Medulla oblongata (tissue), 1 donor: ENCODE measurements at regions not wholly inside any gene's neighbourhood (a gene's known extent, or its start where the extent isn't known, plus 50 kb on each side); places are given as distances from the start of the nearest gene placed in this dataset.
"Not testable (repeated sequence)": the region's sequence is repeated elsewhere in the genome, so short reads cannot be mapped to it uniquely, and the experiment has no call there.

ENCODE experiments used
- DNase-seq: peaks from one replicate; pipeline ENCODE4 v3.0.0-alpha.2; 2015; ENCODE audit errors: extremely low spot score

GRCh38 chr3:191859531-191859930, 398.6 kb downstream of the PYDC2 start:
- no peak for DNase-seq

- DNase-seq: no peak
Observed at GRCh38 chr3:191869738-191870415, 408.9 kb downstream of the PYDC2 start.

DNA sequence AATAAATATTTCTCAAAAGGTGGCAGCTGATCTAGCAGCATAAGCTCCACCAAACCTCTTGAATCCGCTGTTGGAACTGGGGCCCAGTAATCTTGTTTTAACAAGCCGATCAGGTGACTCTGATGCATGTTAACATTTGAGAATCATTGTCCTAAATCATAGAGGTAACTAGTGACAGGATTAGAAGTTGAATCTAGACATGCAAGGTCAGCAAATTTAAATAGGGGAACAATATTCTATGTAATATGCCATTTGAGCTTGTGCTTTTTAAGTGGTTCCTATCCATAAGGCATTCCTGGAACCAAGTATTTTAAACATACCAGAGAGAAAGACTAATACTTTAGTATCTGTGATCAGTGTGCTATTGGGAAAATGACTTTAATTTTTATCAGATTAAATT, 412.8 kb downstream of the PYDC2 start:
- no peak for DNase-seq

DNA sequence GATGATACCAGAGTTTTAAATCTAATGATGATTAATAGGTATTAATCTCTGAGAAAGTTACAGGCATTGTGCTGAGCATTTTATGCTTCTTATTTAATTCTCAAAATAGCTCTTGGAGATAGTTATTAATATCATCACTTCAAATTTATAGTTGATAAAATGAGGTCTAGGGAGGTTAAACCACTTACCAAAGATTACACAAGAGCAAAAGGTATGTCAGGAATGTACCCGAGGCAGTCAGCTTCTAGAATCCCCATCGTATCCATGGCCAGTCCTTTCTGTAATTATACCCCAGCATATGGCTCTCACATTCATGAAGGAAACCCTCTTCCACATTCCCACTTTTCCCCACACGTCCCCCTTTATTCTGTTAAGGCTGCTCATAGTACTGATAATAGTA, 421.3 kb downstream of the PYDC2 start:
- no peak for DNase-seq

DNA sequence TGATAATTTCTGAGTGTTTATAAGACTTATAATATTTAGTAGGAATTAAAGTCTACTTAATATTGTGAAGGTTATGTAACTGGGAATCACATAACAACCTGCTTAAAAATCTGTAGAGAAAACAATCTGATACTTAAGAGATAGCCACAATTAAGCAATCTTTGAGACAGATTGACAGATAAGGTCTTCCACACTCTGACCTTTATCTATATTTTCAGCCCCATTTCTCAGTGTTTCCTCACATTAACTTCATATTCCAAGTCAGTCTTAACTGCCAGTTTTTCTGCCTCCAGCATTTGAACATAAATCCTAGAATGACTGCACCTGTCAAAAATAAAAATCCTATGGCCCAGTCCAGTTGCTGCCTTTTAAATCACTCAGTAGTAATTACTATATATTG, 423.2 kb downstream of the PYDC2 start:
- no peak for DNase-seq

DNA sequence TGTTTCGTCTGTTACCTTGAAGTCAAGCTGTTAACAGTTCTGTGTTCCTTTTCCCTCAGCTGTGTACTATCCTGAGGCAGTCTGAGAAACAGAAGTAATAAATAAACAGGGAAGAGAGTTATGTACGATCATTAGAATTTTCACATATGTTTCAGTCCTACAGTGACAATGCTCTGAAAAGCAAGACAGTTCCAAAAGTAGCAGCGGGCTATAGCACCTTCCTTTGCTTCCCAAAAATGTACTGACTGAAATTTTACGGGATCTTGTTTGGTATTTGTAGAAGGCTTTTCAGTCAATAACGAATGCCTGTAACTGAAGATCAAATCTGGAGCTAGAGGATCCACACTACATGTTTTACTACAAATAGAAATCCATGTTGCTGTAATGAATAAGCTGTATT, 428.1 kb downstream of the PYDC2 start:
- no peak for DNase-seq

DNA sequence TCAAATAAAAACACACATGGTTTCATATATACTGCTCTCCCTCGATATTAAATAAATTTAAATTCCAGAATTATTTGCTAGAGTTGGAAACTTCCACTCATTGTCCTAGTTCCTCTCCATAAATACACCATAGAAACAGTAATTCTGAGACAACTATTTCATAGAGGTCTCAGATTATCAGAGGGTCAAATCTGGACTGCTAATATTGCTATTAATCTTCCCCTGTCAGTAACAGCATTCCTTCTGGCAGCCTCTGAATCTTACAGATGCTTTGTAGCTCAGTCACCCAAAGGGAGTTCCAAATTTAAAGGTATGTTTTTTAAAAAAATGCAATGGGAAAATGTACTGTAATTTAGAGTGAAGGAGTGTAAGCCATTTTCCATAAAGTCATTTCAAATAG, 428.8 kb downstream of the PYDC2 start:
- no peak for DNase-seq

GRCh38 chr3:191894406-191894805, 433.4 kb downstream of the PYDC2 start:
- DNase-seq: no peak

GRCh38 chr3:191901741-191902140, 440.8 kb downstream of the PYDC2 start:
- DNase-seq: no peak

- no peak for DNase-seq
Observed at GRCh38 chr3:191912616-191913204, 451.7 kb downstream of the PYDC2 start.

DNA sequence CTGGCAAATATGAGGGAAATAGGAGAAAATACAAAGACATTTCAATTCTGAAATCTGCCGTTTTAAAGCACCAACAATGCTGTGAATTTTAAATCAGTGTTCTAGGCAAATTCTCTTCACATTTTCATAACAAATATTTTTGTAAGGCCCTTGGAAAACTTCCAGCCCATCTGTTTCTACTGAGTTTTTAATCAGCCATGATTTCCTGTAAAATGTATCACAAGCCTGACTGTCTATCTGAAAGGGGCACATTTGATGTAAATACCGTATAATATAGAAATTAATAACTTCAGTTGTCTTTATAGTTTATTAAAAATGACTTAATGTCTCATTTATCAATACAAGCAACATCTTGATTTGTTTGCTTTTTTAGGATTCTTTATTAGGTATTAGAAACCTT, 454.7 kb downstream of the PYDC2 start:
- no peak for DNase-seq

DNA sequence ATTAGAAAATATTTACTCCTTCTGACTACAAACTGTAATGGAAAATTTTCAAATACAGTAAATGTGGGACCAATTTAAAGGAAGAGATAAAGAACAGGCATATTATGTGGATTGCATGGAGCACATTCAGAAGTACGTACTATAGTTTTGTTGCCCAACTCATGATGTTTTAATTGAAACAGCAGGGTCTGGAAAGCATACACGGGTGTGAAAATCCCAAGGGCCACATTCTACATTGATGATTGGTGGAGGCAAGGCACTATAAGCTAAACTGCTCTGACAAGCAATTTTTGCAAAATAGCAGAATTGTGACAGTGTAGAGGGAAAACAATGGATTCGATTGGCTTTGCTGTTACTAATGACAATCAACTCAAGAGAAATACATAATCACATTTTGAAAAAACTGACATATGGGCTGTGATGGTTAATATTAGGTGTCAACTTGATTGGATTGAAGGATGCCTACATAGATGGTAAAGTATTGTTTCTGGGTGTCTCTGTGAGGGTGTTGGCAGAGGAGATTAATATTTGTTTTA, 458.6 kb downstream of the PYDC2 start:
- no peak for DNase-seq

DNA sequence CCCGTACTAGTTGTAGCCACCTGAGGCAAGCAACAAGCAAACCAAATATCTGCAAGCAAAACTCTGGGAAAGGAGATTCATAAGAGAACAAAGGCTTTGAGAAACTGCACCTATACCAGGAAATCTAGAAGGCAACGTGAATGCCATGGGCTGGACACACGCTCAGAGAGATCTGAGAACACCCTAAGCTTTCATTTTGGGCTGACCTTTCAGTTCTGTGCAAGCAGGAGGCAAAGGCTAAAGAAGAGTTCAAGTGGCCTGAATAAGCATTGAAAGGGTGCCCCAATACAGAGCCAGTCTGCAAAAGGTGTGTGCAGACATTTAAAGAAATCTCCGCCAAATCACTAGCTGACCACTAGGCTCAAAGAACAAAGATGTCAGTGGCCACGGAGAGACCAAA, 461.6 kb downstream of the PYDC2 start:
- no peak for DNase-seq

- DNase-seq: not testable (repeated sequence)
Observed at GRCh38 chr3:191927183-191927817, 466.3 kb downstream of the PYDC2 start.

GRCh38 chr3:191927998-191928397, 467.0 kb downstream of the PYDC2 start:
- not testable (repeated sequence) for DNase-seq

DNA sequence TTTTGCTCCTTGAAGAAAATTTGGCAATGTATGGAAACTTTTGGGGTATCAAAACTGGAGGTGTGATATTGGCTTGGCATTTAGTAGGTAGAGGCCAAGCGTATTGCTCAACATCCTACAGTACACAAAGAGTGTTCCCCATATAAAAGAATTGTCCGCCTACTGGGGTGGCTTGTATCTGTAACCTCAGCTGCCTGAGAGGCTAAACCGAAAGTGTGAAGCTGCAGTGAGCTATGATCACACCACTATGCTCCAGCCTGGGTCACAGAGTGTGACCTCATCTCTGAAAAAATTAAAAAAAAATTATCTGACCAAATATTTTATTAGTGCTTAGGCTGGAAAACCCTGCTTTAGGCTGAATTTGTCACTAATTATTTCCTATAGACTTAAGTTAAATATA, 483.9 kb downstream of the PYDC2 start:
- no peak for DNase-seq

- no peak for DNase-seq
Observed at GRCh38 chr3:191952186-191952585, 491.2 kb downstream of the PYDC2 start.

- no peak for DNase-seq
Observed at GRCh38 chr3:191952609-191953008, 491.6 kb downstream of the PYDC2 start.

GRCh38 chr3:191958980-191959671, 498.2 kb downstream of the PYDC2 start:
- DNase-seq: no peak

DNA sequence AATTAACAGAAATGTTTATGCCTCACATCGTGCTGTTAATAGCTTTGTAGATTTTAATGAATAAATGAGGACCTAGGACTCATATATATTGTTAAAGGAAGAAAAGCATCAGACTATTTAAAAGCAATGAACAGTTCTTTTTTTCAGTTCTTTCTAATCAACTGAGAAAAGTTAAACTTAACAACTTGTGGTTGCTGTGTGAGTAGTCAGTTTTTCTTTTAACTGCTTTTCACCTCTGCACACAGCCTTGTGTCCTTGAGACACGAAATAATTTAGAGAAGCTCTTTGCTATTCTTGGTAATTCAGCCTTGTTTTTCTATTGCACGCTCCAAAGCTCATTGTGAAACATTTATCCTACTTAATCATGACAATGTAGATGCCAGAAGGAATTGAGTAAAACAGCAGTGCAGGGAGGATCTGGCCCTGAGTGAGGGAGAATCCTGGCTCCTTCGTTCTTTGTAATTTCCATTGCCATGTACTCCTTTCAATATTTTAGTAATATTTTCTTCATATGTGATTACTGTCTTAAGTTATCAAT, 499.0 kb downstream of the PYDC2 start:
- peak; percentile 2 for DNase-seq

GRCh38 chr3:191961022-191961421, 500.1 kb downstream of the PYDC2 start:
- DNase-seq: peak; percentile 11

- no peak for DNase-seq
Observed at GRCh38 chr3:191961529-191961928, 500.6 kb downstream of the PYDC2 start.
